Psoas muscle (tissue), 7 donors: ENCODE measurements at regions not wholly inside any gene's neighbourhood (a gene's known extent, or its start where the extent isn't known, plus 50 kb on each side); places are given as distances from the start of the nearest gene placed in this dataset.

Source experiments
- ATAC-seq, 4 donors: fragments of 200-7000 bp; cut with Tn5 transposase; one replicate each; pipeline ENCODE4 v1.9.1; 2020; ENCODE audit warnings: moderate library complexity in 3 of 4, mild to moderate bottlenecking in 2 of 4
- DNase-seq, 2 donors: peaks; one replicate each; pipeline ENCODE4 v3.0.0-alpha.2; 2020
- H3K27ac ChIP-seq: fragments of 200-600 bp; one replicate; pipeline ENCODE4 v1.8.0; 2022
- H3K27me3 ChIP-seq, 3 donors: fragments of 200-600 bp in 1 of 3; one replicate each; pipeline versions ENCODE4 v1.6.1 to v1.8.0; 2013 to 2022; ENCODE audit warnings: low read length in 2 of 3, mild to moderate bottlenecking in 2 of 3, moderate library complexity in 1 of 3; ENCODE audit not compliant: insufficient read depth in 3 of 3
- H3K36me3 ChIP-seq, 2 donors: fragments of 200-600 bp in 1 of 2; one replicate each; pipeline versions ENCODE4 v1.6.1 to v1.8.0; 2013 to 2022; ENCODE audit warnings: low read depth in 1 of 2, mild to moderate bottlenecking in 1 of 2, moderate library complexity in 1 of 2; ENCODE audit not compliant: insufficient read depth in 1 of 2
- H3K4me1 ChIP-seq: fragments of 200-600 bp; one replicate; pipeline ENCODE4 v1.8.0; 2022
- H3K4me3 ChIP-seq: fragments of 200-600 bp; one replicate; pipeline ENCODE4 v1.8.0; 2022; ENCODE audit warnings: mild to moderate bottlenecking
- H3K9me3 ChIP-seq: fragments of 200-600 bp; one replicate; pipeline ENCODE4 v1.8.0; 2022
- CTCF ChIP-seq: fragments of 200-600 bp; IDR thresholded peaks from one replicate; pipeline ENCODE4 v1.8.0; 2022; ENCODE audit warnings: antibody characterized with exemption
- WGBS, 3 donors: extraction: QIAGEN DNeasy Blood & Tissue Kit; methylation state at CpG; one replicate each; pipeline versions ENCODE4 v1.1.6 to v1.1.7; 2013; 5-methylcytosine and 5-hydroxymethylcytosine counted together
- intact Hi-C, 2 donors: fragments of 100-400 bp; cut with DNase I; formaldehyde crosslinking; loops; one replicate each; pipeline versions ENCODE4 v1.11.0 to v1.14.2; 2022
- donor health status: healthy with polysubstance abuse.
- donor health status: DM: no; HTN: no; CAD: no; lungs with moderate emphysema.
- donor health status: Bipolar disorder and iron deficiency.
- donor health status: healthy.
- donor health status: DM: yes; HTN: yes; CAD: no.
- donor health status: DM: no; HTN: no; CAD: no.
- donor health status: DM: yes; HTN: yes; CAD: no.

GRCh38 chr17:63109661-63110060, 143.6 kb downstream of the TANC2 start:
- 52 to 56% (median 52%) methylated on average over 2 of the region's 2 CpGs for WGBS, 3 donors
- Histone ChIP-seq H3K27me3 (no peaks in the 10 kb centered on the region), H3K27ac (no peak overlapping the region), H3K36me3 (no peaks in the 10 kb centered on the region), H3K4me1 (no peaks in the 10 kb centered on the region), H3K4me3 (no peak overlapping the region), H3K9me3 (no peaks in the 10 kb centered on the region)
- TF ChIP-seq CTCF = no peak
- no peak for ATAC-seq
- no peak for DNase-seq
- intact Hi-C loops = no loop called here

- no peak for DNase-seq
- intact Hi-C loops = no loop called here
These were observed 147.1 kb downstream of the TANC2 start for GRCh38 chr17:63113167-63113566.

GRCh38 chr17:63116228-63116627, 150.2 kb downstream of the TANC2 start:
- WGBS, 3 donors = 59 to 68% (median 67%) methylated on average over 4 of the region's 4 CpGs
- Histone ChIP-seq H3K27me3 (no peaks in the 10 kb centered on the region), H3K27ac (no peak overlapping the region), H3K4me1 (no peaks in the 10 kb centered on the region), H3K4me3 (no peak overlapping the region), H3K36me3 (no peaks in the 10 kb centered on the region), H3K9me3 (no peaks in the 10 kb centered on the region)
- ATAC-seq (no peak), DNase-seq (no peak)
- intact Hi-C loops = no loop called here
- no peak for TF ChIP-seq CTCF

More at GRCh38 chr17:63113167-63113566, 147.1 kb downstream of the TANC2 start:
- 77 to 86% (median 77%) methylated on average over 4 of the region's 4 CpGs for WGBS, 3 donors
- Histone ChIP-seq H3K27ac (no peak overlapping the region), H3K4me1 (no peaks in the 10 kb centered on the region), H3K4me3 (no peak overlapping the region), H3K27me3 (no peaks in the 10 kb centered on the region), H3K36me3 (no peaks in the 10 kb centered on the region), H3K9me3 (no peaks in the 10 kb centered on the region)
- no peak for ATAC-seq
- TF ChIP-seq CTCF = no peak

- intact Hi-C loops = no loop called here
- Histone ChIP-seq H3K36me3 (no peaks in the 10 kb centered on the region), H3K9me3 (no peaks in the 10 kb centered on the region), H3K4me1 (no peaks in the 10 kb centered on the region), H3K27ac (no peak overlapping the region), H3K27me3 (no peaks in the 10 kb centered on the region), H3K4me3 (no peak overlapping the region)
- DNase-seq (no peak), ATAC-seq (no peak)
- WGBS, 3 donors = 93 to 94% (median 93%) methylated on average over 8 of the region's 8 CpGs
- TF ChIP-seq CTCF = no peak
These were observed 151.2 kb downstream of the TANC2 start for GRCh38 chr17:63116967-63117830.

GRCh38 chr17:63120406-63120805, 154.4 kb downstream of the TANC2 start:
- Histone ChIP-seq H3K4me3 (no peak overlapping the region), H3K27me3 (no peaks in the 10 kb centered on the region), H3K9me3 (no peaks in the 10 kb centered on the region), H3K36me3 (no peaks in the 10 kb centered on the region), H3K27ac (no peak overlapping the region), H3K4me1 (no peaks in the 10 kb centered on the region)
- no peak for DNase-seq
- ATAC-seq = no peak
- TF ChIP-seq CTCF = no peak
- 97 to 100% (median 99%) methylated on average over 2 of the region's 2 CpGs for WGBS, 3 donors
- intact Hi-C loops = no loop called here
